ENCODE measurements at regions not wholly inside any gene's neighbourhood (a gene's known extent, or its start where the extent isn't known, plus 50 kb on each side); places are given as distances from the start of the nearest gene placed in this dataset.

- no peak for TF ChIP-seq CTCF (IDR thresholded peaks at IDR 0.05)
- no peak for TF ChIP-seq EZH2 (IDR thresholded peaks at IDR 0.05; ENCODE audit: borderline replicate concordance, insufficient read depth, low read depth, low read length, poor library complexity, severe bottlenecking)
These were observed 66.9 kb downstream of the RNF187 start for GRCh38 chr1:228554107-228554506.

Measured in B cell (primary cell).